GM12875 (cell line): ENCODE measurements at regions not wholly inside any gene's neighbourhood (a gene's known extent, or its start where the extent isn't known, plus 50 kb on each side); places are given as distances from the start of the nearest gene placed in this dataset.
A peak's percentile ranks its signal among the peaks of the same experiment; 100 is the strongest.

Source experiments
- H3K4me3 ChIP-seq: one replicate; pipeline ENCODE4 v1.5.1; 2011; ENCODE audit warnings: low read depth, low read length, control low read depth
- CTCF ChIP-seq: IDR thresholded peaks from 2 replicates; pipeline ENCODE4 v1.5.1; 2011; ENCODE audit warnings: low read depth, mild to moderate bottlenecking, control low read depth, inconsistent platforms, low read length, moderate library complexity, borderline replicate concordance; ENCODE audit not compliant: insufficient read depth

DNA sequence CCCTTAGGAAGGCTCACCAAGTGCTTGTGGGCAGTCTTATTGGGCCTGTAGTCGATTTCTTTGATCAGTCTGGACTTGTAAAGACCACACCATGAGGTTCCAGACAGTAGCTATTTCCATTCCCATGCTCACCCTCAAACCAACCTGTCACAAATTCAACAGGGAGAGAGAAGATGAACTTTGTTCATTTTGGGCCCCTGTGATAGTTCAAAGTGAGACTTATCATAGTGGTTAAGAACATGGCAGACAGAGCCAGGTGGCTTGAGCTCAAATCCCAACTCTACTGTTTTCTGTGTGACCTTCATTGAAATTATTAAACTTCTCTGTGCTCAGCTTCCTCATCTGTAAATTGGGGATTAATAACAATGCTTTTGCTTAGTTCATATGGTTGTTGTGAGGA lies 53.9 kb upstream of the CTLA4 start:
- no peak for TF ChIP-seq CTCF
- no peak overlapping the region for H3K4me3 ChIP-seq

GRCh38 chr2:203814661-203815540 lies 52.7 kb upstream of the CTLA4 start:
- peak; percentile 67; the same call in 1 of the 2 replicates for TF ChIP-seq CTCF
- no peak overlapping the region for H3K4me3 ChIP-seq

DNA sequence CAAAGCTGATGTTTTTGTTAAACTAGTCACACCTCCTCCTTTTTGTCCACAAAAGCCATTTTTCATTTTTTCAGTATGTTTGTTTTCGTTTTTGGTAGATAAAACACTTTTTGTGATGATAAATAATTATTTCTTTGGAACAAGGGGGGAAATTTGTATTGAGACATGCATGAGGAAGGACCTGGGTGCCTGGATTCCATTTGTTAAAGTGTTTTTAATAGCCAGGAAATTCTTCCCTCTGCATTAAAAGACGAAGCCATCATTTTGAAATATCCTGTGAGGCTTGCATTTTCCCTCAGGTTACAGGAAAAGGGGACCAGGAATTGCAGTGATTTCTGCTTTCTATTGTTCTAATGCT lies 52.1 kb upstream of the CTLA4 start:
- no peak overlapping the region for H3K4me3 ChIP-seq
- TF ChIP-seq CTCF, result no peak

DNA sequence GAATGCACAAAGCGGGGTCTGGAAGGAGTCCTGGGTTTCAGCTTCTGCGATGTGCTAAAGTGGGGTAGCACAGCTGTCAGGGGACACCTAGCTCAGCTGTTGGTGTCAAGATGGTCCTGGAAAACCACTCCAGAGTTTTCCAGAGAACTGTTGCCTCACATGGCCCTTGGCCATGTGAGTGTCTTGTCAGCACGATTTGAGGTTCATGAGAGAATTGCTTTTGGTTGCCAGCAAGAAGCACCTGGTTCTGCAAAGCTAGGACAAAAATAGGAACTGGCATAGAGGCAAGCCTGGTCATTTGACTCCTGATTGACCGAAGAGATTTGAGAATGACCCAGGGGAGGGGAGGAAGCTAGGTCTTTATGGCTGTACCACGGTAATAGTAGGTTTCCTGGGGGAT lies 50.4 kb upstream of the CTLA4 start:
- TF ChIP-seq CTCF, result no peak
- H3K4me3 ChIP-seq, result no peak overlapping the region
